ENCODE measurements at regions not wholly inside any gene's neighbourhood (a gene's known extent, or its start where the extent isn't known, plus 50 kb on each side); places are given as distances from the start of the nearest gene placed in this dataset.

DNA sequence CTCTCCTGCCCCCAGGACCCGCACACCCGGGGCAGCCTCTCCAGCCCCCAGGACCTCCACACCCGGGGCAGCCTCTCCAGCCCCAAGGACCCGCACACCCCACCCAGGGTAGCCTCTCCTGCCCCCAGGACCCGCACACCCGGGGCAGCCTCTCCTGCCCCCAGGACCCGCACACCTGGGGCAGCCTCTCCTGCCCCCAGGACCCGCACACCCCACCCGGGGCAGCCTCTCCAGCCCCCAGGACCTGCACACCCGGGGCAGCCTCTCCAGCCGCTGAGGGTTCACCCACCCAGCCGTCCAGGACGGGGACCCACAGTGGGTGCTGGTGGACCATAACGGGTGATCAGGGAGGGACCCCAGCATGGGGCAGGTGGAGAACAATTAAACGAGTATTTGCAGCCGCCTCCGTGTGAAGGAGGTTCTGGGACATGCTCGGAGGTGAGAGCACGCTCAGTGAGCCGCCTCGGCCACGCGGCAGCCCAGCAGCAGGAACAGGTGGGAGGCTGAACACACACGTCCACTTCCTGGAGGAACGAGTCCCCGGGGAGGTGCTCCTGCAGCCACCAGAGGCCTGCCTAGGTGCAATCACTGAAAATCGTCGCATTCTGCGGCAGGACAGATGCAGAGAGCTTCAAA lies 107.9 kb downstream of the PDGFA start:
- Histone ChIP-seq H3K9me3 (ENCODE audit: control insufficient read depth, insufficient read depth, low read length) (no peaks in the 10 kb centered on the region), H3K9ac (ENCODE audit: low read depth, low read length) (no peak overlapping the region), H3K36me3 (ENCODE audit: insufficient read depth, low read length) (no peaks in the 10 kb centered on the region), H3K4me1 (ENCODE audit: insufficient read depth, low read length) (no peaks in the 10 kb centered on the region)

DNA sequence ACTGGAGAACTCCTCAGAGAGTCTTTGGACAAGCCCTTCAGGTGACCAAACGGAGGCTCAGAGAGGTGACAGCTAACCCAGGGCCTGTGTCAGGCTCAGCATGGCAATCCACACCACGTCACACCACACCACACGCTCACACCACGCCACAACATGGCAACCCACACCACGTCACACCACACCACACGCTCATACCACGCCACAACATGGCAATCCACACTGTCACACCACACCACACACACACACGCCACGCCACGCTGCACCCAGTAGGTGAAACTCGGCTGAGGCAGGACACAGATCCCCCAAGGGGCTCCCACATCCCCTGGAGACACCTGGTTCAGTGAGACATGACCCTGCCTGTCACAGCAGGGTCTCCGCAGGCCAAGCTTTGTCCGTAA lies 107.3 kb downstream of the PDGFA start:
- Histone ChIP-seq H3K9me3 (ENCODE audit: control insufficient read depth, insufficient read depth, low read length) (no peaks in the 10 kb centered on the region), H3K36me3 (ENCODE audit: insufficient read depth, low read length) (no peaks in the 10 kb centered on the region), H3K4me1 (ENCODE audit: insufficient read depth, low read length) (no peaks in the 10 kb centered on the region), H3K9ac (ENCODE audit: low read depth, low read length) (no peak overlapping the region)

DNA sequence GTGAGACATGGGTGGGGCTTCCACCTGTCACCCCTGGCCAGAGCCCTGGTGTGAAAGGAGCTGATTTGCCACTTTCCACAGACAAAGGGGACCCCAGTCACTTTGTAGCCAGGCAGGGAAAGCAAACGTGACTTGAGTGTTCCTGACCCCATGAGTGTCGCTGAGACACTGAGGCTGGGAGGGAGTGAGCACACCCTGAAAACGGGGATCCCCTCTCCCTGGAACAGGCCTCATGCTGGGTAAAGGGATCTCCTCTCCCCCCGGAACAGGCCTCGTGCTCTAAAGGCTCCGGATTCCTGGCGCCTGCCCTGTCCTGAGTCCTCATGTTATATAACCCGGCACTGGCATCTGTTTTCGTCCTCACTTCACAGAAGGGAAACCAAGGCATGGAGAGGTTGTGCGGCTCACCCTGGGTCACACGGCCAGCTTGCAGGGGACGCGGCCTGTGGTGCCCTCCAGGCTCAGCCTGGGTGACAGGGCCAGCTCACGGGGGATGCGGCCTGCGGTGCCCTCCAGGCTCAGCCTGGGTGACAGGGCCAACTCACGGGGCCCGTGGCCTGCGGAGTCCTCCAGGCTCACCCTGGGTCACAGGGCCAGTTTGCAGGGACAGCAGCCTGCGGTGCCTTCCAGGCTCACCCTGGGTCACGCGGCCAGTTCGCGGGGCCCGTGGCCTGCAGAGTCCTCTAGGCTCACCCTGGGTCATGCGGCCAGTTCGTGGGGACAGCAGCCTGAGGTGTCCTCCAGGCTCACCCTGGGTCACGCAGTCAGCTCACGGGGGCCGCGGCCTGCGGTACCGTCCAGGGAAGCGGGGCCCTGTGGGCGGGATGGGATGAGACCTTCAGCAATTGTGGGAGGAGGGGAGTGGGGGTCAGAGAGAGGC lies 104.7 kb downstream of the PDGFA start:
- Histone ChIP-seq H3K4me1 (ENCODE audit: insufficient read depth, low read length) (no peaks in the 10 kb centered on the region), H3K9ac (ENCODE audit: low read depth, low read length) (no peak overlapping the region), H3K9me3 (ENCODE audit: control insufficient read depth, insufficient read depth, low read length) (peaks cover 7% of the 10 kb centered on the region), H3K36me3 (ENCODE audit: insufficient read depth, low read length) (no peaks in the 10 kb centered on the region)

DNA sequence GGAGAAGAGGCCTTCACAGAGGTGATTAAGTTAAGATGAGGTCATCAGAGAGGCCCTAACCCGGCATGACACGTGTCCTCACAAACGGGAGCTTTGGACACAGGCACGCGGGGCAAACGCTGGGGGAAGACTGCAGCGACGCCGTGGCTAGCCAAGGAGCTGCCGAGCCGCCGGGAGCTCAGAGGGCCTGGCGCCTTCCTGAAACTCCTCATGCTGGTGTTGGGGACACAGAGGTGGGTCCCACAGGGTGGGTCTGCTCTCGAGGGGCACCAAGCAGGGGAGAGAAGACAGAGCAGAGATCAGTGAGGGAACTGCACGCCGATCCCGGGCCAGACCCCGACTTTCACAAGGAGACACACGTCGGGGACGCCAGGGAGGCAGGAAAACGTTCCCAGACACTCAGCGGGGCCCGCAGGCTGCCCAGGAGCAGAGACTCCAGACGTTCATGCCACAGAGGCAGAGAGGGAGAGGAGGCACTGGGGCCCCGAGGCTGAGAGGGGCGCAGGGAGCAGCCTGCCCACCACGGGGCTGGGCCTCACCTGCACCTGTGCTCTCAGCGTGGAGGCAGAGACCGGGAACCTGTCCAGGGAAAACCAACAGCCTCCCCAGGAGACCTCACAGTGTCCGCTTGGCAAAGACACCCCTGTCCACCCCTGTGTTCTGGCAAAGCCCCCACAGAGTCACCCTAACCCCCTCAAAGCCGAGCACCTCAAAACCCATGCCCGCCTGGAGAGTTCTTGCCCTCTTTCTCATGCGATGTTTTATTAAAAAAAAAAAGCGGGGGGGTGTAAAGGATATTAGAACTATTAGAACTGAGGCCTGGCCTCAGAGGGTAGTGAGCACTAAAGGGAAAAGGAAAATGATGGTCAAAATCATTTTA lies 103.8 kb downstream of the PDGFA start:
- Histone ChIP-seq H3K9me3 (ENCODE audit: control insufficient read depth, insufficient read depth, low read length) (peaks cover 7% of the 10 kb centered on the region), H3K9ac (ENCODE audit: low read depth, low read length) (no peak overlapping the region), H3K4me1 (ENCODE audit: insufficient read depth, low read length) (no peaks in the 10 kb centered on the region), H3K36me3 (ENCODE audit: insufficient read depth, low read length) (no peaks in the 10 kb centered on the region)

- Histone ChIP-seq H3K9ac (ENCODE audit: low read depth, low read length) (no peak overlapping the region), H3K4me1 (ENCODE audit: insufficient read depth, low read length) (no peaks in the 10 kb centered on the region), H3K9me3 (ENCODE audit: control insufficient read depth, insufficient read depth, low read length) (peaks cover 7% of the 10 kb centered on the region), H3K36me3 (ENCODE audit: insufficient read depth, low read length) (no peaks in the 10 kb centered on the region)
These were observed 102.7 kb downstream of the PDGFA start for GRCh38 chr7:416761-417624.

- Histone ChIP-seq H3K9me3 (ENCODE audit: control insufficient read depth, insufficient read depth, low read length) (peaks cover 7% of the 10 kb centered on the region), H3K4me1 (ENCODE audit: insufficient read depth, low read length) (no peaks in the 10 kb centered on the region), H3K36me3 (ENCODE audit: insufficient read depth, low read length) (no peaks in the 10 kb centered on the region), H3K9ac (ENCODE audit: low read depth, low read length) (no peak overlapping the region)
These were observed 102.1 kb downstream of the PDGFA start for GRCh38 chr7:417625-417889.

- H3K9ac ChIP-seq (ENCODE audit: low read depth, low read length), result no peak overlapping the region
- H3K4me1 ChIP-seq (ENCODE audit: insufficient read depth, low read length), result no peaks in the 10 kb centered on the region
- no peaks in the 10 kb centered on the region for H3K36me3 ChIP-seq (ENCODE audit: insufficient read depth, low read length)
- peaks cover 7% of the 10 kb centered on the region for H3K9me3 ChIP-seq (ENCODE audit: control insufficient read depth, insufficient read depth, low read length)
These were observed 101.6 kb downstream of the PDGFA start for GRCh38 chr7:417973-418601.

- no peaks in the 10 kb centered on the region for H3K36me3 ChIP-seq (ENCODE audit: insufficient read depth, low read length)
- no peak overlapping the region for H3K9ac ChIP-seq (ENCODE audit: low read depth, low read length)
- H3K4me1 ChIP-seq (ENCODE audit: insufficient read depth, low read length), result no peaks in the 10 kb centered on the region
- peaks cover 7% of the 10 kb centered on the region for H3K9me3 ChIP-seq (ENCODE audit: control insufficient read depth, insufficient read depth, low read length)
These were observed 100.9 kb downstream of the PDGFA start for GRCh38 chr7:418636-419280.

DNA sequence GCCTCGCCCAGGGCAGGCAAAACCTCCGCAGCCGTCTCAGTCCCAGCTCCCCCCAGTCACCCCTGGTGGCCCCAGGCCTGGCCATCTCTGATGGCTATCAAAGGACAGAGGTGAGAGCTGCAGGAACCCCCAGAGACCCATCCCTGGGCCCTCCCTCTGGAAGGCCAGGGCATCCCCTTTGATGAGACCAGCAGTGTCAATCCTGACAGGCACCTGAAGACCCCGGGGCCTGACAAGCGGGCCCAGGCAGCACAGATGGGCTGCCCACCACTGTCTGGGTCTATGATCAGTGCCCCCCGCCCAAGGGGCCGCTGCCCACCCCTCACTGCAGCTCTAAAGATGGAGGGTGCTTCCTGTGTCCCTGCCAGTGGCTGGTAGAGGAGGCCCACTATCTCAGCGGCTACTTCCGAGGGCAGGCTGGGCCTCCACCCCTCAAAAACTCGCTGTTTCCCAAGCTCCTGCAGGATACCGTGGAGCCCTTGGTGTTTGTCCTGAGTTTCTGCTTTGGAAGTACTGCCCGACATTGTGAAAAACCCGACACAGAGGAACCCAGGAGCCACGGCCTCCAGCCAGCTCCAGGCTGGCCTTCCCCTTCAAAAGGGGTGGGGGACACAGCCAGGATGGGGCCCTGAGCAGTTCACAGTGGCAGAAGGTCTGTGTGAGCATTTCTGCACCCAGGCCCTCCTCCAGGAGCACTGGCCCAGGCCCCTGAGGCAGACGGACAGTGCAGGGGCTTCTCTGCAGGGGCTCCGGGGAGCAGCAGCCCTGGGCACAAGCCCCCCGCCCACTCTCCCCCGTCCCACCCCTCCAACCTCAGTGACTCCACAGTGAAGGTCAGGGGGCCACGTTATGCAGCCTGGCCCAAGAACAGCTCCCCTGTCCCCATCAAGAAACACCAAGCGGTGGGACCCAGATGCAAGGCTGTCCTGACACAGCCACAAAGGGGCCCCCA lies 99.2 kb downstream of the PDGFA start:
- Histone ChIP-seq H3K4me1 (ENCODE audit: insufficient read depth, low read length) (no peaks in the 10 kb centered on the region), H3K9ac (ENCODE audit: low read depth, low read length) (no peak overlapping the region), H3K9me3 (ENCODE audit: control insufficient read depth, insufficient read depth, low read length) (peaks cover 7% of the 10 kb centered on the region), H3K36me3 (ENCODE audit: insufficient read depth, low read length) (no peaks in the 10 kb centered on the region)

DNA sequence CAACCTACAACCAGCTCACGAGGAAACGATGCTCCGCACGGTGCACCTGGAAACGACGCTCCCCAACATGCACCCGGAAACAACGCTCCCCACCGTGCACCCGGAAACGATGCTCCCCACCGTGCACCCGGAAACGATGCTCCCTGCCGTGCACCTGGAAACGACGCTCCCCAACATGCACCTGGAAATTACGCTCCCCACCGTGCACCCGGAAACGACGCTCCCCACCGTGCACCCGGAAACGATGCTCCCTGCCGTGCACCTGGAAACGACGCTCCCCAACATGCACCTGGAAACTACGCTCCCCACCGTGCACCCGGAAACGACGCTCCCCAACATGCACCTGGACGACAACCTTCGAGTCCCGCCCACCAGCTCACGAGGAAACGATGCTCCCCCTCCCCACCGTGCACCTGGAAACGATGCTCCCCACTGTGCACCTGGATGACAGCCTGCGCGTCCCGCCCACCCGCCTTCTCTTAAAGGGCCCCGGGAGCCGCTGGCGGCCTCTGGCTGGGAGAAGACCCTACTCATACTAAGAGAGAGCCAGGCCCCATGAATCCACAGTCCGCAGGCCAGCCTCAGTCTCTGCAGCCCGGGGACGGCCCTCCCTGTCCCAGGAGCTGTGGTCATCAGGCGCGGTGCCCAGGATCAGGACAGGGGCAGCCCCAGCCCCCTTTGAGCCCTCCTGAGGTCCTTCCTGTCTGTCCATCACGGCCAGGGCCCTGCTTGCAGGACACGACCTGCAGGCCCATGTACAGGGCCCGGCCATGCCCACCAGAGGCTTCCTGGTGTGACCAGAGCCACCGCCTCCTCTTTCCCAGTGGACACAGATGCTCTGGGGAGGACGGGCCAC lies 98.3 kb downstream of the PDGFA start:
- Histone ChIP-seq H3K36me3 (ENCODE audit: insufficient read depth, low read length) (no peaks in the 10 kb centered on the region), H3K4me1 (ENCODE audit: insufficient read depth, low read length) (no peaks in the 10 kb centered on the region), H3K9me3 (ENCODE audit: control insufficient read depth, insufficient read depth, low read length) (peaks cover 7% of the 10 kb centered on the region), H3K9ac (ENCODE audit: low read depth, low read length) (no peak overlapping the region; the same call in 1 of the 2 replicates)

- H3K9me3 ChIP-seq (ENCODE audit: control insufficient read depth, insufficient read depth, low read length), result peaks cover 7% of the 10 kb centered on the region
- no peaks in the 10 kb centered on the region for H3K4me1 ChIP-seq (ENCODE audit: insufficient read depth, low read length)
- no peak overlapping the region for H3K9ac ChIP-seq (ENCODE audit: low read depth, low read length)
- H3K36me3 ChIP-seq (ENCODE audit: insufficient read depth, low read length), result no peaks in the 10 kb centered on the region
These were observed 97.3 kb downstream of the PDGFA start for GRCh38 chr7:422191-422885.

Measured in ES-I3 (cell line).